PFSK-1 (cell line): ENCODE measurements at regions not wholly inside any gene's neighbourhood (a gene's known extent, or its start where the extent isn't known, plus 50 kb on each side); places are given as distances from the start of the nearest gene placed in this dataset.

Experiments
- FOXP2 ChIP-seq: optimal IDR thresholded peaks from 2 replicates; pipeline ENCODE3; 2011; ENCODE audit warnings: borderline replicate concordance, control low read depth, inconsistent platforms; ENCODE audit not compliant: insufficient read depth; ENCODE audit errors: extremely low read length, extremely low read depth
- POLR2AphosphoS5 ChIP-seq: IDR thresholded peaks from 2 replicates; pipeline ENCODE4 v1.6.1; 2012; ENCODE audit warnings: low read depth, mild to moderate bottlenecking, control low read depth, low read length, moderate library complexity
- SIN3A ChIP-seq: IDR thresholded peaks from 2 replicates; pipeline ENCODE4 v1.6.1; 2012; ENCODE audit warnings: mild to moderate bottlenecking, low read length, moderate library complexity, borderline replicate concordance; ENCODE audit not compliant: insufficient read depth
- TAF1 ChIP-seq: IDR thresholded peaks from 2 replicates; pipeline ENCODE4 v1.6.1; 2012; ENCODE audit warnings: low read length, control low read depth, borderline replicate concordance; ENCODE audit not compliant: insufficient read depth
- TF ChIP-seq, protein P1 (sequence below), 2 experiments: IDR thresholded peaks; 2 replicates each; pipeline versions ENCODE4 v1.6.1 to v1.8.0; 2011 to 2012; ENCODE audit warnings: low read depth in 2 of 2, low read length in 2 of 2, control low read depth in 1 of 2, inconsistent platforms in 1 of 2, mild to moderate bottlenecking in 1 of 2, moderate library complexity in 1 of 2; ENCODE audit not compliant: insufficient read depth in 1 of 2

DNA sequence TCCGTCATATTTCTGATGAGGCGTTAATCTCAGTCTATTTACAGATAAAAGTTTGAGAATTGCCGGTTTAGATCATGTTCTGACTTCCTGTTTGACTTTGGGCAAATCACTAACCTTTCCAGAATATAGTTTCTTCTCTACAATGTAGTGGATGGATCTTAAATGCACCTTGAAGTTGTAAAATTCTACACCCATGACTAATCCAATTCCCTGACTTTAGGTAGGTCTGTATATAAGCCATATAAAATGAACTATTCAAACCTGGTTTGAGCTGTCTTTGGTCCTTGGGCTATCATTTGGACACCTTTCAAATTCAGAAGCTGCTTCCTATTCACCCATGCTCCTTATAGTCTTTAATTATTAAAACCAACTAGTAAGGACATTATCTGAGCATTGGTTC lies 52.2 kb upstream of the BLID start:
- TF ChIP-seq POLR2AphosphoS5: no peak
- TF ChIP-seq, protein P1, sequence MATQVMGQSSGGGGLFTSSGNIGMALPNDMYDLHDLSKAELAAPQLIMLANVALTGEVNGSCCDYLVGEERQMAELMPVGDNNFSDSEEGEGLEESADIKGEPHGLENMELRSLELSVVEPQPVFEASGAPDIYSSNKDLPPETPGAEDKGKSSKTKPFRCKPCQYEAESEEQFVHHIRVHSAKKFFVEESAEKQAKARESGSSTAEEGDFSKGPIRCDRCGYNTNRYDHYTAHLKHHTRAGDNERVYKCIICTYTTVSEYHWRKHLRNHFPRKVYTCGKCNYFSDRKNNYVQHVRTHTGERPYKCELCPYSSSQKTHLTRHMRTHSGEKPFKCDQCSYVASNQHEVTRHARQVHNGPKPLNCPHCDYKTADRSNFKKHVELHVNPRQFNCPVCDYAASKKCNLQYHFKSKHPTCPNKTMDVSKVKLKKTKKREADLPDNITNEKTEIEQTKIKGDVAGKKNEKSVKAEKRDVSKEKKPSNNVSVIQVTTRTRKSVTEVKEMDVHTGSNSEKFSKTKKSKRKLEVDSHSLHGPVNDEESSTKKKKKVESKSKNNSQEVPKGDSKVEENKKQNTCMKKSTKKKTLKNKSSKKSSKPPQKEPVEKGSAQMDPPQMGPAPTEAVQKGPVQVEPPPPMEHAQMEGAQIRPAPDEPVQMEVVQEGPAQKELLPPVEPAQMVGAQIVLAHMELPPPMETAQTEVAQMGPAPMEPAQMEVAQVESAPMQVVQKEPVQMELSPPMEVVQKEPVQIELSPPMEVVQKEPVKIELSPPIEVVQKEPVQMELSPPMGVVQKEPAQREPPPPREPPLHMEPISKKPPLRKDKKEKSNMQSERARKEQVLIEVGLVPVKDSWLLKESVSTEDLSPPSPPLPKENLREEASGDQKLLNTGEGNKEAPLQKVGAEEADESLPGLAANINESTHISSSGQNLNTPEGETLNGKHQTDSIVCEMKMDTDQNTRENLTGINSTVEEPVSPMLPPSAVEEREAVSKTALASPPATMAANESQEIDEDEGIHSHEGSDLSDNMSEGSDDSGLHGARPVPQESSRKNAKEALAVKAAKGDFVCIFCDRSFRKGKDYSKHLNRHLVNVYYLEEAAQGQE (IDR thresholded peaks at IDR 0.05; ENCODE audit: insufficient read depth in 1 of 2, low read depth in 2 of 2, low read length in 2 of 2): no peak
- no peak for TF ChIP-seq SIN3A
- TF ChIP-seq TAF1: no peak
- no peak for TF ChIP-seq FOXP2
